ENCODE measurements at regions not wholly inside any gene's neighbourhood (a gene's known extent, or its start where the extent isn't known, plus 50 kb on each side); places are given as distances from the start of the nearest gene placed in this dataset.
"Not testable (repeated sequence)": the region's sequence is repeated elsewhere in the genome, so short reads cannot be mapped to it uniquely, and the experiment has no call there.

- no peak for TF ChIP-seq CTCF (IDR thresholded peaks at IDR 0.05; ENCODE audit: borderline replicate concordance, insufficient read depth, low read depth, low read length)
- no peak overlapping the region for H3K4me3 ChIP-seq (ENCODE audit: low read depth, low read length)
Observed at GRCh38 chr3:153552887-153553604, 391.0 kb downstream of the RAP2B start.

DNA sequence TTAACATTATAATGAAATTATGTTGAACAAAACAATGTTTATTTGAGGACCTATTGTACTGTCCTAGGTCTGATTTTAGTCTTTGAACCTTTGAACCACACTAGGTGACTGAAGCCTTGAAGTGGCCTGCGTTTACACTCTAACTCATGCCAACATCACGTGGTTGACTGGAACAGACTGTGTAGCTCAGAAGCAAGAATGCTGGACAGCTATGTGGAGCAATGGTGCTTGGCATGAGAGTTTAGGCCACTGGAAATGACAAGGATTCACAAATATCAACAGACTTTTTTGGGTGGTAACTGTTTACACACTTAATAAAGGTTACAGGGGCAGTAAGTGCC is 391.5 kb downstream of the RAP2B start:
- H3K4me3 ChIP-seq (ENCODE audit: low read depth, low read length): no peak overlapping the region
- TF ChIP-seq CTCF (IDR thresholded peaks at IDR 0.05; ENCODE audit: borderline replicate concordance, insufficient read depth, low read depth, low read length): no peak

- no peak overlapping the region for H3K4me3 ChIP-seq (ENCODE audit: low read depth, low read length)
- TF ChIP-seq CTCF (IDR thresholded peaks at IDR 0.05; ENCODE audit: borderline replicate concordance, insufficient read depth, low read depth, low read length): no peak
Observed at GRCh38 chr3:153555919-153556318, 393.9 kb downstream of the RAP2B start.

GRCh38 chr3:153559366-153559765 is 397.3 kb downstream of the RAP2B start:
- H3K4me3 ChIP-seq (ENCODE audit: low read depth, low read length): not testable (repeated sequence)

- TF ChIP-seq CTCF (IDR thresholded peaks at IDR 0.05; ENCODE audit: borderline replicate concordance, insufficient read depth, low read depth, low read length): no peak
- no peak overlapping the region for H3K4me3 ChIP-seq (ENCODE audit: low read depth, low read length)
Observed at GRCh38 chr3:153567011-153567410, 405.0 kb downstream of the RAP2B start.

DNA sequence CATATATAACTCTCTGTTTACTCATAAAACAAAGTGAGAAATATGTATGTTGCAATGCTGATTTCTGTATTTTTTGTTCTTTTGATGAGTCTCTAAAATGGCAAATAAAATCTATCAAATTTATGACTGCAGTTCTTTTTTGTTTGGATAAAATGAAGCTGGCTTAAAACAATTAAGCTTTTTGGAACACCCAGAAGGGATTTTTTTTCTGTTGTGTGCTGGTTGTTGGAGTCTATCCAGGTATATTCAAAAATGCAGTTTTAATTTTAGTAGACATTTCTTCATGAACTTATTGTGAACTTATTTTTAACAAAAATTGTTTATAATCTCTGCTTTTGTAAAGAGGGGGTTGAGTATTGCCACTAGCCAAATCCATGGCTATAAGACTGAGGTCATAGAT is 405.5 kb downstream of the RAP2B start:
- H3K4me3 ChIP-seq (ENCODE audit: low read depth, low read length): no peak overlapping the region
- no peak for TF ChIP-seq CTCF (IDR thresholded peaks at IDR 0.05; ENCODE audit: borderline replicate concordance, insufficient read depth, low read depth, low read length)

DNA sequence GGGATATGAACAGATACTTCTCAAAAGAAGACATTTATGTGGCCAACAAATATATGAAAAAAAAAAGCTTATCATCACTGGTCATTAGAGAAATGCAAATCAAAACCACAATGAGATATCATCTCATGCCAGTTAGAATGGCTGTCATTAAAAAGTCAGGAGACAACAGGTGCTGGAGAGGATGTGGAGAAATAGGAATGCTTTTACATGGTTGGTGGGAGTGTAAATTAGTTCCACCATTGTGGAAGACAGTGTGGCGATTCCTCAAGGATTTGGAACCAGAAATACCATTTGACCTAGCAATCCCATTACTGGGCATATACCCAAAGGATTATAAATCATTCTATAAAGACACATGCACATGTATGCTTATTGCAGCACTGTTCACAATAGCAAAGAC is 408.5 kb downstream of the RAP2B start:
- not testable (repeated sequence) for H3K4me3 ChIP-seq (ENCODE audit: low read depth, low read length)

DNA sequence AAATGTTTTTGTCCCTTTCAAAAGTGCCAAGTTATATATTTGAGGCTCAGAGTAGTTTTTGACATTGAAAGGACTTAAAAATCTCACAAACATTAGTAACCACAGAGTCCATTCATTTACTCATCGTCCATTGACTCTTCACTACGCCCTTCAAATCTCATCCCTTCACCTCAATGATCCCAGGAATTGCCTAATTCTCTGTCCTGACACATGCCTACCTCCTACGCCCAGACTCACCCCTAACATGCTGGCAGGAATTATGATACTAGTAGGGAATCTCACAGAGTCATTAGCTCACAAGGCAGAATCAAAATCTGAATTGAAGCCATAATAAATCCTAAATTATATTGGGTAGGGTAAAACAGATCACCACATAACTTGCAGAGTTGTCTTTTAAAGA is 410.1 kb downstream of the RAP2B start:
- no peak overlapping the region for H3K4me3 ChIP-seq (ENCODE audit: low read depth, low read length)
- no peak for TF ChIP-seq CTCF (IDR thresholded peaks at IDR 0.05; ENCODE audit: borderline replicate concordance, insufficient read depth, low read depth, low read length)

All from GM12875 (cell line).